Right atrium auricular region (tissue), 2 donors: ENCODE measurements at regions not wholly inside any gene's neighbourhood (a gene's known extent, or its start where the extent isn't known, plus 50 kb on each side); places are given as distances from the start of the nearest gene placed in this dataset.

Experiments
- DNase-seq: peaks from one replicate; pipeline ENCODE4 v3.0.0-alpha.2; 2019; ENCODE audit warnings: low spot score
- H3K27ac ChIP-seq, 2 donors: fragments of 200-600 bp; sonication (generic); 1 replicate in 1 of 2; 2 replicates in 1 of 2; pipeline ENCODE4 v1.5.1; 2016 to 2019
- H3K27me3 ChIP-seq, 2 donors: fragments of 200-600 bp; sonication (generic); one replicate each; pipeline versions ENCODE4 v1.5.1 to v1.6.0; 2017 to 2019
- H3K36me3 ChIP-seq: fragments of 200-600 bp; sonication (generic); one replicate; pipeline ENCODE4 v1.5.1; 2016
- H3K4me1 ChIP-seq, 2 donors: fragments of 200-600 bp; sonication (generic); one replicate each; pipeline versions ENCODE4 v1.5.1 to v1.6.0; 2017 to 2019
- H3K4me3 ChIP-seq, 2 donors: fragments of 200-600 bp; sonication (generic); 1 replicate in 1 of 2; 2 replicates in 1 of 2; pipeline ENCODE4 v1.5.1; 2017 to 2019; ENCODE audit warnings: mild to moderate bottlenecking in 1 of 2, moderate library complexity in 1 of 2
- H3K9me3 ChIP-seq, 2 donors: fragments of 200-600 bp; sonication (generic); one replicate each; pipeline ENCODE4 v1.5.1; 2019
- CTCF ChIP-seq, 2 donors: fragments of 200-600 bp; sonication (generic); IDR thresholded peaks; one replicate each; pipeline ENCODE4 v1.5.1; 2019; ENCODE audit warnings: antibody characterized with exemption in 2 of 2

GRCh38 chr12:29032446-29032845 lies 116.6 kb upstream of the FAR2 start:
- H3K27me3 ChIP-seq: no peaks in the 10 kb centered on the region
- H3K4me1 ChIP-seq: no peaks in the 10 kb centered on the region
- no peaks in the 10 kb centered on the region for H3K9me3 ChIP-seq
- H3K4me3 ChIP-seq: no peak overlapping the region
- no peak for TF ChIP-seq CTCF (IDR thresholded peaks at IDR 0.05)
- H3K36me3 ChIP-seq: no peaks in the 10 kb centered on the region
- DNase-seq: no peak
- H3K27ac ChIP-seq: no peak overlapping the region

- DNase-seq: no peak
- Histone ChIP-seq H3K36me3 (no peaks in the 10 kb centered on the region), H3K27ac (no peak overlapping the region), H3K9me3 (no peaks in the 10 kb centered on the region), H3K27me3 (no peaks in the 10 kb centered on the region), H3K4me3 (no peak overlapping the region), H3K4me1 (no peaks in the 10 kb centered on the region)
- no peak for TF ChIP-seq CTCF (IDR thresholded peaks at IDR 0.05)
Measured at GRCh38 chr12:29033519-29033918, 115.6 kb upstream of the FAR2 start.

GRCh38 chr12:29035112-29035511 lies 114.0 kb upstream of the FAR2 start:
- no peaks in the 10 kb centered on the region for H3K4me1 ChIP-seq
- DNase-seq: no peak
- TF ChIP-seq CTCF (IDR thresholded peaks at IDR 0.05): no peak
- H3K36me3 ChIP-seq: no peaks in the 10 kb centered on the region
- no peak overlapping the region for H3K27ac ChIP-seq
- no peaks in the 10 kb centered on the region for H3K9me3 ChIP-seq
- no peaks in the 10 kb centered on the region for H3K27me3 ChIP-seq
- H3K4me3 ChIP-seq: no peak overlapping the region

- H3K27me3 ChIP-seq: no peaks in the 10 kb centered on the region
- TF ChIP-seq CTCF (IDR thresholded peaks at IDR 0.05): no peak
- H3K9me3 ChIP-seq: no peaks in the 10 kb centered on the region
- H3K4me1 ChIP-seq: no peaks in the 10 kb centered on the region
- DNase-seq: no peak
- H3K36me3 ChIP-seq: no peaks in the 10 kb centered on the region
- no peak overlapping the region for H3K27ac ChIP-seq
- H3K4me3 ChIP-seq: no peak overlapping the region
Measured at GRCh38 chr12:29039013-29039412, 110.1 kb upstream of the FAR2 start.

GRCh38 chr12:29041621-29042020 lies 107.5 kb upstream of the FAR2 start:
- DNase-seq: no peak
- Histone ChIP-seq H3K27me3 (no peaks in the 10 kb centered on the region), H3K27ac (no peak overlapping the region), H3K4me3 (no peak overlapping the region), H3K9me3 (no peaks in the 10 kb centered on the region), H3K4me1 (no peaks in the 10 kb centered on the region), H3K36me3 (no peaks in the 10 kb centered on the region)
- TF ChIP-seq CTCF (IDR thresholded peaks at IDR 0.05): no peak

GRCh38 chr12:29043069-29043468 lies 106.0 kb upstream of the FAR2 start:
- Histone ChIP-seq H3K27me3 (no peaks in the 10 kb centered on the region), H3K4me3 (no peak overlapping the region), H3K4me1 (no peaks in the 10 kb centered on the region), H3K27ac (no peak overlapping the region), H3K9me3 (peaks cover 0 to 5% of the 10 kb centered on the region in 2 donors), H3K36me3 (no peaks in the 10 kb centered on the region)
- no peak for TF ChIP-seq CTCF (IDR thresholded peaks at IDR 0.05)
- DNase-seq: no peak
